Liver (tissue), 8 donors: ENCODE measurements at regions not wholly inside any gene's neighbourhood (a gene's known extent, or its start where the extent isn't known, plus 50 kb on each side); places are given as distances from the start of the nearest gene placed in this dataset.

Experiments used
- DNase-seq: peaks from one replicate; pipeline ENCODE4 v3.0.0-alpha.2; 2017; ENCODE audit warnings: low spot score
- H3K27ac ChIP-seq, 2 donors: one replicate each; pipeline ENCODE4 v1.7.0; 2013; ENCODE audit warnings: inconsistent platforms in 2 of 2, low read length in 2 of 2, control low read depth in 1 of 2, low read depth in 1 of 2, mild to moderate bottlenecking in 1 of 2
- H3K27me3 ChIP-seq, 4 donors: one replicate each; pipeline versions ENCODE4 v1.6.1 to v1.7.0; 2013; ENCODE audit warnings: low read length in 3 of 4, inconsistent platforms in 1 of 4, mild to moderate bottlenecking in 1 of 4, moderate library complexity in 1 of 4; ENCODE audit not compliant: control insufficient read depth in 4 of 4, insufficient read depth in 4 of 4
- H3K36me3 ChIP-seq, 4 donors: one replicate each; pipeline versions ENCODE4 v1.6.1 to v1.7.0; 2013; ENCODE audit warnings: low read length in 3 of 4, mild to moderate bottlenecking in 3 of 4, low read depth in 1 of 4, moderate library complexity in 1 of 4; ENCODE audit not compliant: control insufficient read depth in 4 of 4, insufficient read depth in 3 of 4
- H3K4me1 ChIP-seq, 4 donors: one replicate each; pipeline versions ENCODE4 v1.6.1 to v1.7.0; 2013; ENCODE audit warnings: low read length in 3 of 4, mild to moderate bottlenecking in 3 of 4, moderate library complexity in 1 of 4; ENCODE audit not compliant: control insufficient read depth in 4 of 4, insufficient read depth in 4 of 4
- H3K4me3 ChIP-seq, 3 donors: one replicate each; pipeline versions ENCODE4 v1.6.1 to v1.7.0; 2013; ENCODE audit warnings: low read length in 3 of 3, control low read depth in 1 of 3, low read depth in 1 of 3, mild to moderate bottlenecking in 1 of 3
- H3K9ac ChIP-seq, 2 donors: one replicate each; pipeline ENCODE4 v1.7.0; 2013; ENCODE audit warnings: low read length in 2 of 2, mild to moderate bottlenecking in 2 of 2, moderate library complexity in 2 of 2, control low read depth in 1 of 2, low read depth in 1 of 2
- H3K9me3 ChIP-seq, 4 donors: one replicate each; pipeline versions ENCODE4 v1.6.1 to v1.7.0; 2013; ENCODE audit warnings: low read length in 3 of 4; ENCODE audit not compliant: control insufficient read depth in 4 of 4
- CTCF ChIP-seq: fragments of 150-350 bp; IDR thresholded peaks from 2 replicates; pipeline ENCODE4 v1.5.1; 2017; ENCODE audit warnings: improper control_type of control experiment, low read depth, low read length; ENCODE audit not compliant: missing input control
- EGR1 ChIP-seq, 2 donors: IDR thresholded peaks; 2 replicates each; pipeline ENCODE4 v1.6.1; 2016 to 2018; ENCODE audit warnings: antibody characterized with exemption in 2 of 2, low read depth in 2 of 2
- FOXA1 ChIP-seq: IDR thresholded peaks from 2 replicates; pipeline ENCODE4 v1.6.1; 2016; ENCODE audit warnings: antibody characterized with exemption
- FOXA2 ChIP-seq: IDR thresholded peaks from 2 replicates; pipeline ENCODE4 v1.6.1; 2016; ENCODE audit warnings: antibody characterized with exemption
- GABPA ChIP-seq, 2 donors: IDR thresholded peaks in 1 of 2; conservative IDR thresholded peaks in 1 of 2; 2 replicates each; pipeline ENCODE4 v1.6.1; 2016; ENCODE audit warnings: antibody characterized with exemption in 2 of 2, mild to moderate bottlenecking in 1 of 2, moderate library complexity in 1 of 2
- HNF4A ChIP-seq, 2 donors: conservative IDR thresholded peaks; 2 replicates each; pipeline ENCODE4 v1.6.1; 2016; ENCODE audit warnings: antibody characterized with exemption in 2 of 2, mild to moderate bottlenecking in 2 of 2
- HNF4G ChIP-seq: IDR thresholded peaks from 2 replicates; pipeline ENCODE4 v1.6.1; 2016; ENCODE audit warnings: antibody characterized with exemption
- JUND ChIP-seq, 2 donors: IDR thresholded peaks; 2 replicates each; pipeline ENCODE4 v1.6.1; 2016; ENCODE audit warnings: antibody characterized with exemption in 2 of 2
- NR2F2 ChIP-seq: IDR thresholded peaks from 2 replicates; pipeline ENCODE4 v1.6.1; 2016; ENCODE audit warnings: antibody characterized with exemption
- RAD21 ChIP-seq, 2 donors: IDR thresholded peaks; 2 replicates each; pipeline ENCODE4 v1.6.1; 2016; ENCODE audit warnings: antibody characterized with exemption in 2 of 2, mild to moderate bottlenecking in 2 of 2
- RXRA ChIP-seq, 2 donors: IDR thresholded peaks; 2 replicates each; pipeline ENCODE4 v1.6.1; 2017 to 2018; ENCODE audit warnings: antibody characterized with exemption in 2 of 2, mild to moderate bottlenecking in 1 of 2
- SP1 ChIP-seq: IDR thresholded peaks from 2 replicates; pipeline ENCODE4 v1.6.1; 2018; ENCODE audit warnings: antibody characterized with exemption, mild to moderate bottlenecking
- TAF1 ChIP-seq: conservative IDR thresholded peaks from 2 replicates; pipeline ENCODE4 v1.6.1; 2016; ENCODE audit warnings: antibody characterized with exemption, mild to moderate bottlenecking
- YY1 ChIP-seq: IDR thresholded peaks from 2 replicates; pipeline ENCODE4 v1.6.1; 2016; ENCODE audit warnings: antibody characterized with exemption, mild to moderate bottlenecking
- WGBS: extraction: QIAGEN DNeasy Blood & Tissue Kit; methylation state at CpG from one replicate; pipeline ENCODE4 v1.1.7; 2013; 5-methylcytosine and 5-hydroxymethylcytosine counted together
- TF ChIP-seq, protein P1 (sequence below): IDR thresholded peaks from 2 replicates; pipeline ENCODE4 v1.6.1; 2016; ENCODE audit warnings: antibody characterized with exemption
- TF ChIP-seq, protein P2 (sequence below): IDR thresholded peaks from 2 replicates; pipeline ENCODE4 v1.6.1; 2016; ENCODE audit warnings: antibody characterized with exemption
- TF ChIP-seq, protein P3 (sequence below): IDR thresholded peaks from 2 replicates; pipeline ENCODE4 v1.6.1; 2016; ENCODE audit warnings: antibody characterized with exemption, mild to moderate bottlenecking
- TF ChIP-seq, protein P4 (sequence below): IDR thresholded peaks from 2 replicates; pipeline ENCODE4 v1.6.1; 2016; ENCODE audit warnings: antibody characterized with exemption
- donor health status: healthy.
- donor health status: healthy.
- donor health status: healthy.
- donor health status: healthy.
- donor health status: healthy.

DNA sequence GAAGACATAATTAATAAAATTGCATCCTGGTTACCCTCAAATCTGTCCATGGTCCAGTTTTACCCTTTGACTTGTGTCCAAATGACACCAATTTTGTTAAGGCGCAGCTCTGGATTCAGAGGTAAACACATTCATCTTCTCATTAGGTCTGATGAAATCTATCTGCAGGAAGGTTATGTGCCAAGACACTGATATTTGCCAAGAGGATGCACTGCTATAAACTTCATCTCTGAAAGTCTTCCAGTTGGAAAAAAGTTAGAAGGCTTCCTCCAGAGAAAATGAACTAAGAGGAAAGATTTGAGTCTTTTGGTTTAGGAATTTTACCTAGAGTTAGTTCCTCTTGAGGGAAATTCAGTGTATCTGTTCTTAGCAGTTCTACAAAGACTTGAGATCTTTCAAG is 717.8 kb downstream of the DTWD2 start:
- no peak for DNase-seq
- Histone ChIP-seq H3K36me3 (no peaks in the 10 kb centered on the region), H3K4me3 (no peak overlapping the region), H3K4me1 (no peaks in the 10 kb centered on the region), H3K9ac (no peak overlapping the region), H3K9me3 (no peaks in the 10 kb centered on the region), H3K27me3 (peaks cover 0 to 4% (median 0%) of the 10 kb centered on the region in 4 donors), H3K27ac (no peak overlapping the region)
- TF ChIP-seq NR2F2: no peak
- no peak for TF ChIP-seq EGR1 (IDR thresholded peaks at IDR 0.05; ENCODE audit: low read depth in 2 of 2)
- TF ChIP-seq GABPA (IDR thresholded peaks at IDR 0.05 in 1 of 2, conservative IDR thresholded peaks at IDR 0.05 in 1 of 2): no peak
- TF ChIP-seq RAD21 (IDR thresholded peaks at IDR 0.05): no peak
- TF ChIP-seq FOXA1: no peak
- WGBS: 83% methylated on average over 1 of the region's 1 CpG

GRCh38 chr5:118258223-118258622 is 730.1 kb downstream of the DTWD2 start:
- H3K27me3 ChIP-seq: no peaks in the 10 kb centered on the region
- no peak overlapping the region for H3K27ac ChIP-seq
- no peak overlapping the region for H3K4me3 ChIP-seq
- no peak overlapping the region for H3K9ac ChIP-seq
- no peaks in the 10 kb centered on the region for H3K9me3 ChIP-seq
- no peak for TF ChIP-seq FOXA2
- TF ChIP-seq, protein P1, sequence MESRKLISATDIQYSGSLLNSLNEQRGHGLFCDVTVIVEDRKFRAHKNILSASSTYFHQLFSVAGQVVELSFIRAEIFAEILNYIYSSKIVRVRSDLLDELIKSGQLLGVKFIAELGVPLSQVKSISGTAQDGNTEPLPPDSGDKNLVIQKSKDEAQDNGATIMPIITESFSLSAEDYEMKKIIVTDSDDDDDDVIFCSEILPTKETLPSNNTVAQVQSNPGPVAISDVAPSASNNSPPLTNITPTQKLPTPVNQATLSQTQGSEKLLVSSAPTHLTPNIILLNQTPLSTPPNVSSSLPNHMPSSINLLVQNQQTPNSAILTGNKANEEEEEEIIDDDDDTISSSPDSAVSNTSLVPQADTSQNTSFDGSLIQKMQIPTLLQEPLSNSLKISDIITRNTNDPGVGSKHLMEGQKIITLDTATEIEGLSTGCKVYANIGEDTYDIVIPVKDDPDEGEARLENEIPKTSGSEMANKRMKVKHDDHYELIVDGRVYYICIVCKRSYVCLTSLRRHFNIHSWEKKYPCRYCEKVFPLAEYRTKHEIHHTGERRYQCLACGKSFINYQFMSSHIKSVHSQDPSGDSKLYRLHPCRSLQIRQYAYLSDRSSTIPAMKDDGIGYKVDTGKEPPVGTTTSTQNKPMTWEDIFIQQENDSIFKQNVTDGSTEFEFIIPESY: no peak
- no peak for TF ChIP-seq YY1
- TF ChIP-seq JUND (IDR thresholded peaks at IDR 0.05): no peak
- no peak for TF ChIP-seq HNF4A (conservative IDR thresholded peaks at IDR 0.05)
- no peak for TF ChIP-seq TAF1
- no peak for TF ChIP-seq HNF4G
- TF ChIP-seq, protein P2, sequence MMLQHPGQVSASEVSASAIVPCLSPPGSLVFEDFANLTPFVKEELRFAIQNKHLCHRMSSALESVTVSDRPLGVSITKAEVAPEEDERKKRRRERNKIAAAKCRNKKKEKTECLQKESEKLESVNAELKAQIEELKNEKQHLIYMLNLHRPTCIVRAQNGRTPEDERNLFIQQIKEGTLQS: no peak
- TF ChIP-seq FOXA1: no peak
- TF ChIP-seq GABPA (IDR thresholded peaks at IDR 0.05 in 1 of 2, conservative IDR thresholded peaks at IDR 0.05 in 1 of 2): no peak
- TF ChIP-seq NR2F2: no peak
- TF ChIP-seq EGR1 (IDR thresholded peaks at IDR 0.05; ENCODE audit: low read depth in 2 of 2): no peak
- TF ChIP-seq, protein P3, sequence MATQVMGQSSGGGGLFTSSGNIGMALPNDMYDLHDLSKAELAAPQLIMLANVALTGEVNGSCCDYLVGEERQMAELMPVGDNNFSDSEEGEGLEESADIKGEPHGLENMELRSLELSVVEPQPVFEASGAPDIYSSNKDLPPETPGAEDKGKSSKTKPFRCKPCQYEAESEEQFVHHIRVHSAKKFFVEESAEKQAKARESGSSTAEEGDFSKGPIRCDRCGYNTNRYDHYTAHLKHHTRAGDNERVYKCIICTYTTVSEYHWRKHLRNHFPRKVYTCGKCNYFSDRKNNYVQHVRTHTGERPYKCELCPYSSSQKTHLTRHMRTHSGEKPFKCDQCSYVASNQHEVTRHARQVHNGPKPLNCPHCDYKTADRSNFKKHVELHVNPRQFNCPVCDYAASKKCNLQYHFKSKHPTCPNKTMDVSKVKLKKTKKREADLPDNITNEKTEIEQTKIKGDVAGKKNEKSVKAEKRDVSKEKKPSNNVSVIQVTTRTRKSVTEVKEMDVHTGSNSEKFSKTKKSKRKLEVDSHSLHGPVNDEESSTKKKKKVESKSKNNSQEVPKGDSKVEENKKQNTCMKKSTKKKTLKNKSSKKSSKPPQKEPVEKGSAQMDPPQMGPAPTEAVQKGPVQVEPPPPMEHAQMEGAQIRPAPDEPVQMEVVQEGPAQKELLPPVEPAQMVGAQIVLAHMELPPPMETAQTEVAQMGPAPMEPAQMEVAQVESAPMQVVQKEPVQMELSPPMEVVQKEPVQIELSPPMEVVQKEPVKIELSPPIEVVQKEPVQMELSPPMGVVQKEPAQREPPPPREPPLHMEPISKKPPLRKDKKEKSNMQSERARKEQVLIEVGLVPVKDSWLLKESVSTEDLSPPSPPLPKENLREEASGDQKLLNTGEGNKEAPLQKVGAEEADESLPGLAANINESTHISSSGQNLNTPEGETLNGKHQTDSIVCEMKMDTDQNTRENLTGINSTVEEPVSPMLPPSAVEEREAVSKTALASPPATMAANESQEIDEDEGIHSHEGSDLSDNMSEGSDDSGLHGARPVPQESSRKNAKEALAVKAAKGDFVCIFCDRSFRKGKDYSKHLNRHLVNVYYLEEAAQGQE: no peak
- TF ChIP-seq, protein P4, sequence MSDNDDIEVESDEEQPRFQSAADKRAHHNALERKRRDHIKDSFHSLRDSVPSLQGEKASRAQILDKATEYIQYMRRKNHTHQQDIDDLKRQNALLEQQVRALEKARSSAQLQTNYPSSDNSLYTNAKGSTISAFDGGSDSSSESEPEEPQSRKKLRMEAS: no peak
- TF ChIP-seq SP1: no peak
- no peak for TF ChIP-seq CTCF
- TF ChIP-seq RXRA (IDR thresholded peaks at IDR 0.05): no peak
- TF ChIP-seq RAD21 (IDR thresholded peaks at IDR 0.05): no peak
- H3K4me1 ChIP-seq: no peaks in the 10 kb centered on the region
- H3K36me3 ChIP-seq: no peaks in the 10 kb centered on the region
- DNase-seq: no peak
- 68% methylated on average over 1 of the region's 1 CpG for WGBS
